GM19468 (cell line): ENCODE measurements at regions not wholly inside any gene's neighbourhood (a gene's known extent, or its start where the extent isn't known, plus 50 kb on each side); places are given as distances from the start of the nearest gene placed in this dataset.
"Not testable (repeated sequence)": the region's sequence is repeated elsewhere in the genome, so short reads cannot be mapped to it uniquely, and the experiment has no call there.

Experiments used
- ATAC-seq: cut with Tn5 transposase; IDR thresholded peaks from one replicate; pipeline ENCODE4 v1.9.1; 2021; ENCODE audit warnings: mild to moderate bottlenecking, moderate library complexity, moderate number of reproducible peaks; ENCODE audit not compliant: unreplicated experiment; ENCODE audit errors: extremely low read depth

DNA sequence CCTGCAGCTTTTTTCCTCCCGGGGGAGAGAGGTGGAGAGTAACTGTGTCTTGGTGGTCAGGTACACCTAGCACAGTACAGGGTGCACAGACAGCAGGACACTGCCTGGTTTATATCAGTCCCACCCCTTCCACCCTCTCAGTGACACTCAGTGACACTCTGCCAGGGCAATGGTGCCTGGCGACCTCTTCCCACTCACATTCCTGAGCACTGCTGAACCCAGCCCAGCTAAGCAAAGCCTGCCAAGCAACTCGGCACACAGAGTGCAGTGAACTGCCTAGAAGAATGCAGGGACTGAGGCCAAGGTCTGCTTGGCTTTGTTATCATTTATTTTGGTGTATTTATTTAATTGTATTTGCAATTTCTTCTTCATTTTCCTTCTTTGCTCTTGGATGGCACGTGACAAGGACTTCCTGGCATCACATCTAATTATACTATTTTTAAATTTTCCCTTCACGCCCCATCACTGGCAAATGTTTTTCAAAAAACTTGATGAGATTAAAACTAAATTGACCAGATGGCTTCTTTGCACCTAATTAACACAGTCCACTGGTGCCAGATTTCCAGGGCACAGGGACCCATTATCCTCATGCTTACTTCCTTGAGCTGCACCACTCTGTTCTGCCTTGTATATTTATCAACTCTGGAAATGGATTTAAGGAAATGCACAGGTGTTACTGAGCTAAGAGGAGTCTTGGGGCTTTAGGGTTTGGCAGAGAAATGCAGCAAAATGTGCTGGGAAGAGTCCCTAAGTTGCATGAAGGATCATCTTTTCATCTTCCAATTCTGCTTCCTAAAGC is 205.6 kb downstream of the ADAMTS15 start:
- no peak for ATAC-seq

DNA sequence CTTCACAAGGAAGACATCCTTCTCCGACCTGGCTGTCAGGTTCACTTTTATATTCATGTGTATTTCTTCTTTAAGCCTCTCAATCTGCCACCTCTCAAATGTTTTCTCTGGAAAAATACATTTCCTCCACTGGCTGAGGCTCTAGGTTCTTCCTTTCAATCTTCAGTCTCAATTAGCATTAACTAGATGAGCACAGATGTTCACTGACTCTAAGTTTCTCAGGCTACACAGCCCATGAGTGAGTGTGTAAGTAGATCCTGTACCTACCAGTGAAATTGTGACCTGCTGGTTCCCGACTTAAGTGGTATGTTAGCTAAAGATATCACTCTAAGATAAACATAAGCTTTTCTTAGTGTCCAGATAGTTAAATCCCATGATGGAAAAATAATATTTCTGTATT is 206.9 kb downstream of the ADAMTS15 start:
- ATAC-seq: no peak

DNA sequence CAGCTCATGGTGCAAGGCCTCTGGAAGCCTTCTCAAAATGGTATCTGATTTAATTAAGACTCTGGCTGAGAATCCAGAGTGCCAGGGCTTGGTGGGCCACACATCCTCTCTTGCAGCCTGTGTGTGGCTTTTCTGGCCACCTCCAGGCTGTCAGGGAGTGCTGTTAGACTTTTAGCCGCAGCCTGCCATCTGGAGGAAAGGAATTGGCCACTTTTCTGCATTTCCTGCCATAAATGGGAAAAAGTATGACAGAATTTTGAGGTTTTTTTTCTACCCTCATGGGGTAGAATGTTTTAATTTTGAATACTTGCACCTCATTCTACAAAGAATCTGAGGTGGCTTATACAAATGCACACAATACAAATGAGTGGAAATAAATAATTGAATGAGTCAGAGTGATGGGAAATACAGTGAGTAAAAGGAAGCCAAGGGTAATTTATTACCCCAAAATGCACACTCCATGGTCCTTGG is 218.4 kb downstream of the ADAMTS15 start:
- ATAC-seq: no peak

DNA sequence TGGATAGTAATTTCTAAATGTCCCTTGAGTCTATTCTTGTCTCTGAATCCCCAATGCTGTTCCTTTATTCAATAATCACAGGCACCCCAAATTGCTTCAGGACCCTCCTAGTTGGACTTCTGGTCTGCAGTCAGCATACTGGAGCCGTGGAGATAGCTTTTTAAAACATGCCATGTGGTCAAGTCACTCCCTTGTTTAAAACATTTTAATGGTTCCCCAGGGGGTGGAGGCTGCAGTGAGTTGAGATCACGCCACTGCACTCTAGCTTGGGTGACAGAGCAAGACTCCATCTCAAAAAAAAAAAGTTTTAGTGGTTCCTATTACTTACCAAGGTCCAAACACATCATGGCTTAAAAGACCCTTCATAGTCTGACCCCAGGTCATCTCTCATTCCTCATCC is 220.3 kb downstream of the ADAMTS15 start:
- ATAC-seq: no peak

DNA sequence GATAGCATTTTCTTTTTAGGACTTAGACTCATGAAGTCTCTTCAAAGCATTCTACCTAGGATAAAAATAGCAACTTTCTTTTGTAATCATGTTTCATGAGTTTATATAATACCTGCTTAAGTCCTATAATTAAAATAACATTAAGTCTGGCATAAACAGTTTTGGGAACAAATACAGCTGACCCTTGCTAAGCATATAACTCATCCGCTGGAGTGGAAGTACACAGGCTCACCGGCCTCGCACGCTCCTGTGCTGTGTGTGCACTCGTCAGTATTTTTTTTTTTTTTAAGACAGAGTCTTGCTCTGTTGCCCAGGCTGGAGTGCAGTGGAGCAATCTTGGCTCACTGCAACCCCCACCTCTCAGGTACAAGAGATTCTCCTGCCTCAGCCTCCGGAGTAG is 221.8 kb downstream of the ADAMTS15 start:
- ATAC-seq: no peak

DNA sequence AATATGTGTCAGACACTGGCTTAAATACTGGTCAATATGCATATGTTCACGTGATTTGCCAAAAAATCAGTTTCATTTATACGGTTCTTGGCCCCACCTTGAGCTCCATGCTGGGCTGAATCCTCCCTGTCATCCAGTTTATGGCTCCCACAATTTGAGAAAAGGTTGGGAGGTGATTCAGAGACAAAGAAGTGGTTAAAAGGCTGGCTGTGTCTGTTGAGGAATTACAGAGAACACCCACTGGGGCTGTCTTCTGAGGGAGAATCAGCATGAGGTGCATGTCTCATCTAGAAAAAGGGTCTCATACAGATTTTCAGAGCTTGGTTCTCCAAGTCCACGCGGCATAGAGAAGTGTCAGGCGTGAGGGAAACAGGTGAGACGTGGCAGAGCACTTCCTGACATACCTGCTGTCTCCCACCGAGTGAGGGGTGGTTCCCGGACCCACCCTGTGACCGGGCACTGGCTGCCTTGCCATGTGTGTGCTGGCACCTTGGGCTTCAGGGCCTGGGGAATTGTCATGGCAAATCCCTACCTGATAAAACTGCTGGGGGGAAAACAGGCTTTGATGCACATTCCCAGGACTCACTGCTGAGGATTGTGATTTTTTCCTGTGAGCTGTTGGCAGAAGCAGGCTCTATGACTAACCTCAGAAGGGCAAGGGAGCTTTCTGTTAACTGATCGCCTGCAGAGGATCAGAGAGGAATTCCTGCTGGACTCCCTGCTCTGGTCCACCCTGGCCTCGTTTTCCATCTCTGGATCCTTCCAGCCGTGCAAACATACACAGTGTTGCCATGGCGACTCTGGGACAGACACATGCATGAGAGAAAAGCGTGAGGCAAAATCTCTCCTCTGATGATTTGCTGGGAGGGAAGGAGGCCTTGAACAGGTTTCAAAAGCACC is 223.6 kb downstream of the ADAMTS15 start:
- ATAC-seq: no peak

DNA sequence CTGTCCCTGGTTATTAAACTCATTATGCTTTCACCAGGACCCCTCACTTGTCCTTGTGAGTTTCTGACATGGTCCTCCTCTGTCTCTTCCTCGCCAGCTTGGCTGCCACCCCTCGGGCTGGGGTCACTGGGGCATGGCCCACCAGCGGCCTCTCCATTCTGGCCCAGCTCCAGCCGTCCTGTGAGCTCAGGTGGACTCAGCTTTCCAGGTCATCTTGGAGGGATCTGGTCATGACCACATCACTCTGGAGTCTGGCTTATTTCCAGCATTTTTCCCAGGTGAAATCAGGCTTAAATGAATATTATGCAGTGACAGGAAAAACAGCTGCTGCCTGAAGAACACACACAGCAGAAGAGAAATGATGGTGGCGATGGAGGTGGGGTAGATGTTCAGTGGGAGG is 224.5 kb downstream of the ADAMTS15 start:
- ATAC-seq: no peak

DNA sequence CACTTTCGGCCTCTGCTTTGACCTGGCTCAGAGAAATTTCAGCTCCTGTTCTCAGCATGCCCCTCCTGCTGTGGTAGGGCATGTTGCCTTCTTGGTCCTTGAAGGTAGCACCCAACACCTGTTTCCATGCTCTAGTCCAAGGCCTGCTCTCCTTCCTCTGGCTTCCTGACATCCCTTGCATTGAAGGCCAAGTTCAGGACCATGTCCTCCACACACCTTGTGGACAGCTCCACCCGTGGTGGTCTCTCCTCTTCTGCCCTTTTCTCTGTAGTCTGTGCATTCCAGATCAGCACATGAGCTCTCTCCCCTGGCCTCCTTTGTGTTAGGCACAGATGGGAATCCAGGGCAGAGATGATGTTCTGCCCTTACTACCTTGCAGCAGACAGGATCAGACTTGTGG is 225.3 kb downstream of the ADAMTS15 start:
- ATAC-seq: no peak

DNA sequence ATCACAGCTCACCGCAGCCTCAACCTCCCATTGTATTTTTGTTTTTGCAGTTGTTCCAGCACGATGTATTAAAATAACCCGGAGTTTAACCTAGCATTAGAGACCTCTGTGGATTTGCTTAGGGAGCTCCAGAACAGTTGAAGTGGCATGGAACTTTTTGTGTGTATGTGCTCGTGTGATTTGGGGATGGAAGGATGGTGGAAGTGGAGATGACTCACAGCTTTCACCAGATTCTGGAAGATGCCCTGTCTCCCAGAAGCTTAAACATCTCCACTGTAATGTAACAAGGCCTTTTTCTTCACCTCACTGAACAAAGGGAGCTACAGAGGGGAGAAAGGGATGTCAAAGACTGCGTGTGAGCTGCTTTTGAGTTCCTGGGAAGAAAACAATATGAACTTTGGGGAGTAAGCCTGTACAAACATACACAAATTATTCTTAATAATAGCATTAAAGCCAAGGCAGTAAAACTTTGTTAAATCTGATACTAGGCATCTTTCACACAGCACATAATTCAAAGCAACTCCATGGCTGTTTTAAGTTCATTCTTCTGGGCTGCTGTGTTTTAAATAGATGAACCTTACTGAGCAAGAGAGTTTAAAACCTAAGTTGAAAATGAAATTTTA is 226.4 kb downstream of the ADAMTS15 start:
- ATAC-seq: no peak

DNA sequence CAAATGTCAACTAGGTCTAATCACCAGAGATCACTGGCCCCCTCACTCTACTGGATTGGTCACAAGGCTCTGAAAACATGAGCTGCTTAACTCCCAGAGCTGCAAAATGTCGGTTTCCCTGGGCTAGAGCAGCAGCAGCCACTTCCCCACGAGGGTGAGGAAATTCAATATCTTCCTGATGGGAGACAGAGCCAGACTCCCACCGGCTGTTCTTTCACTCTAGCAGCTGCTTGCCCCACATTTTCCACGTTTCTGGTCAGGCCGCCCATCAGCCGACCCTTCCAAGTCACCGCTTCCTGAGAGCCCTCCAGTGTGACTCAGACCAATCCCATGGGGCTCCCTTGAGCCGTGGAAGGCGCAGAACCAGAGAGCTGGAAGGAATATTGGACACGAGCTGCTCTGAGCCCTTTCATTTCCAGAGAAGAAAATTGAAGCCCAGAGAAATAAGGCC is 227.0 kb downstream of the ADAMTS15 start:
- ATAC-seq: no peak

DNA sequence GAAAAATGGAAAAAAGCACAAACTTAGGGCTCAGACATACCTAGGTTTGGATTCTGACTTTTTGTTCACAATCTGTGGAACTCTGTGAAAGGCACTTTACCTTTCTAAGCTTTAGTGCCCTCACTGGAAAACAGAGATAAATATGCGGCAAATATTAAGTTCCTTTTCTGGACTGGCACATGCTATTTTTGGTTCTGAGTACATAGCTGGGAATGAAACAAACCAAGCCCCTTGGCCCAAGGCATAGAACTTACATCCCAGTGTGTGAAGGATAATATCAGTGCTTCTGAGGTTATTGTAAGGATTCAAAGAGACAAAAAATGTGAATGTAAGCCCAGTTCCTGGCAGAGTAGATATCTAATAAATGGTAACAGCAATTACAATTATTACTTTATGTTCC is 227.5 kb downstream of the ADAMTS15 start:
- no peak for ATAC-seq

DNA sequence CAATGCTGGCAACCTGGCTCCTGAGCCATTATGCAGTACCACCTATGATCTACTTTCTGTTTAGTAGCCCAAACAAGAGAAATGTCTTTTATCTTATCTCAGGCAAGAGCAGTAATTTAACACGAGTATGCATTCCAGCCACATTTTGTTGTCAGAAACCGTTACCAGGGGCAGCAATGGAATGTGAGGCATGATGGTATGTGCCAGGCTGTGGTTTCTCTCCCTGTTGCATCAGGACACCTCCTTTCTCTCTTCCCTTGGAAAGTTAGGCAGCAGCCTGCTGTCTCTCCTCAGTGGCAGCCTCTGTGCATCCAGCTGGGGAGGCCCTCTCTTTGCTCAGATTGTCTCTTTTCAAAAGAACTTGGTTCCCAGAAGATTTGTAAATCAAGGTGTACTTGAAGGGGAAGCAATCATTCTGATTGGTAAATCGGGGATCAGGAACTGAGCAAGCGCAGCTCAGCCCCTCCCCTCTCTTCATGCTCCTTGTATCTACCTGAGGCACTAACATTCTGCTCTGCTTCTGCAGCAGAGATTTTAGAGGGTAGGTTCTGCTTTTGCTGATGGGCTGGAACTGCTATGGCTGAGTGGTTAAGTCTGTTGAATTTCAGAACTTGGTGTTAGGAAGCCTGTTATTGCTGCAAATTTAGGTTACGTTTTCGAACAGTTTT is 229.2 kb downstream of the ADAMTS15 start:
- ATAC-seq: no peak

DNA sequence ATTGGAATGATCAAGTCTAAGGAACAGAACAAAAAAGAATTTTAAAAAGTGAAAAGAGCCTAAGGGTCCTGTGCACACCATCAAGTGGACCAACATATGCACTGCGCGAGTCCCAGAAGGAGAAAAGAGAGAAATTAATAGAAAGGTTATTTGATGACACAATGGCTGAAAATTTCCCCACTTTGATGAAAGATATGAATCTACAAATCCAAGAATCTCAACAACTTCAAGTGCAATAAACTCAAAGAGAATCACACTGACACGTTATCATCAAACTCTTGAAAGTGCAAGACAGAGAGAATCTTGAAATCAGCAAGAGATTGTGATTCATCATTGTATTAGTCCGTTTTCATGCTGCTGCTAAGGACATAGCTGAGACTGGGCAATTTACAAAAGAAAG is 230.8 kb downstream of the ADAMTS15 start:
- ATAC-seq: no peak

DNA sequence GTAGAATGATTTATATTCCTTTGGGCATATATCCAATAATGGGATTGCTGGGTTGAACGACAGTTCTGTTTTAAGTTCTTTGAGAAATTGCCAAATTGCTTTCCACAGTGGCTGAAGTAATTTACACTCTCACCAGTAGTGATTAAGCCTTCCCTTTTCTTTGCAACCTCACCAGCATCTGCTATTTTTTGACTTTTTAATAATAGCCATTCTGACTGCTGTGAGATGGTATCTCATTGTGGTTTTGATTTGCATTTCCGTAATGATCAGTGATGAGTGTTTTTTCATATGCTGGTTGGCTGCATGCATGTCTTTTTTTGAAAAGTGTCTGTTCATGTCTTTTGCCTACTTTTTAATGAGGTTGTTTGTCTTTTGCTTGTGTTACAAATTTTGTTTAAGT is 233.8 kb downstream of the SNX19 start:
- not testable (repeated sequence) for ATAC-seq

DNA sequence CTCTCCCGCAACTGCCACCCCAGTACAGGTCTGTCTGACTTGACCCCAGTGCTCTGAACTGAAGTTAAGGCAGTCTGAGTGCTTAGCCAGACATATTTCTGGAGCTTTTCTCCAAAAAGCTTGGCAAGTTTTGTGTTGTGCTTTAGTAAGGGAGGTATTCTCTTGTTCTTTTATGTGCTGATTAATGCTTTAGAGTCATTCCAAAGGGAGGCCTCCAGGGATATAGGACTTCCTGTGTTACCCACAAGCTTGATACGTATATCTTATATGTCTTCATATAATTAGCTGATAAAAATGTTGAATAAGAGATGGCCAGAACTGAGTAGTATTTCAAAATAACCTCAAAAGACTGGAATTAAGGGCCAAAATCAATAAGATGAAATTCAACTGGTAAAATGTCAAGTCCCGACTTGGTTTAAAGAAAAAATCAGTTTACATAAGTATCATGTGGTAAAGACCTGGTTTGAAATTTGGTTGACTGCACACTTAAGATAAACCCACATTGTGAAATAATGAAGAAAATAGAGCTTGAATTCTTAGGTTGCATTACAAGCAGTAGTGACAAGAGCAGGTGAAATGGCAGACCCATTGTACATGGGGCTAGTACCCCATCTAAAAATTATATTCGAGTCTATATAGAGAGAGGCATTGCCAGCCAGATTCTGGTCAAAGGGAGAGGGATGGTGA is 226.9 kb downstream of the SNX19 start:
- no peak for ATAC-seq

DNA sequence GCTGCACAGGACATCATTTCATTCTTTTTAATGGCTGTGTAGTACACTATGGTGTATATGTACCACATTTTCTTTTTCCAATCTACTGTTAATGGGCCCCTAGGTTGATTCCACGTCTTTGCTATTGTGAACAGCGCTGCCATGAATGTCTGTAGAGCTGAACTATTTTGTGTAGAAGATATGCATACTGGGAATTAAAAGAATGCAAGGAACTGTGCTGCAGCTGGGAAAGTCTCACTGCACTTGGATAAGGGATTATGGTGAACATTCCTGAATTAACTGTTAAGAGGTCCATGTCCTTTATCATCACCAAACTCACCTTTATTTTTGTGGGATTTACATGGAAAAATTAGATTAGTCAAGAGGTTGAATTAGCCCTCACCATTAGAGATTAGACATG is 224.7 kb downstream of the SNX19 start:
- no peak for ATAC-seq

DNA sequence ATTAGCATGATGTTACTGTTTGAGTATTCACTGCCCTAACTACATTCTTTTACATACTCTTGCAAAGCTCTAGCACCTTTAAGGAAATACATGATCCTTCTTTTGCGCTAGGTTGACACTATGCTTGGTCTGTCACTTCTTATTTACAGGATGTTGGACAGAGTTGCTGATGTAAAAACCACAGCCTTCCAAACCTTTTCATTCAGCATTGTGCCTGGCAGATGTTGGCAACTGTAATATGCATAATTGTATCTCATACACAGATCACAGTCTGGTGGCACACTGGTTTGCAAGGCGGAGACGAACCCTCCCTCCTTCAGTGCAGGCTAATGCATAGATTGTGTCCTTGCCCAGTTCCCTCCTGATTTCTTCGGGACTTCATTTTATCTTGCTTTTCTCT is 224.1 kb downstream of the SNX19 start:
- no peak for ATAC-seq

DNA sequence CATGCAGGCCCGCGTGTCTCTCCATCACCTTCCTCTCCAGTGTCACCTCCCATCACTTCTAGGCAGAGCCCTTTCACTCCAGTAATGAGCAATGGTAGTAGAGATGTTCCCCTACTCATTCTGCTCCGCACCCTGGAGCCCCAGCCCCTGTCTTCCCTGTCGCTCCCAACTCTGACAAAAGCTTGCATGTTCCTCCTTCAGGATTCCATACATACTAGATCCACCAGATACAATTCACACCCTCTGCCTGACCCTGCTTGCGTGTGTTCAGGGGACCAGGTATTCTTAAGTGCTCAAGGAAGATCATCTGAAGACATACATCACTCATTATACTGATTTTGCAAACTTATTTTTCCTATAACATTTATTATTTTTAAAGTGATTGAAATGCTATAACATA is 222.7 kb downstream of the SNX19 start:
- ATAC-seq: no peak

DNA sequence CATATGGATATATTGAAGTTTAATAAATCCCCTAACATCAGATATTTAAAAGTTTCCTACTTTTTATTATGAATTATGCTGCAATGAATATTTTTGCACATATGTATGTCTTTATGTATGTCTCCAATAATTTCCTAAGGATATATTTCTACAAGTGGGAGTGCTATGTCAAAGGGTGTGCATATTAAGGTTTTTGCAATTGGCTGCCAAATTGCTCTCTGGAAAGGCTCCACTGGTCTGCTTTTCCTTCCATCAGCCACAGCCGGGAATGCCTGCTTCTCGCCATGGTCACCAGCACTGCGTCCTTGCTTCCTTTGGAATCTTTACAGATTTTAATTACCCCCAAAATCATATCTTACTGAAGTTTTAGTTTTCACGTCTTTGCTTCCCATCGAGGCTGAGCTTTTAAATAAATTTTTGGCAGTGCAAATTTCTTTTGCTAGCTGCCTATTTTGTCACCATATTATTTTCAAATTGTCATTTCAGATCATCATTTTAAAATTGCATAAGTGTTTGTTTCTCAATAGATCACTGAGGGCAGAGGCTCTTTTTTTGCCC is 221.7 kb downstream of the SNX19 start:
- ATAC-seq: no peak
